NB4 (cell line): ENCODE measurements at regions not wholly inside any gene's neighbourhood (a gene's known extent, or its start where the extent isn't known, plus 50 kb on each side); places are given as distances from the start of the nearest gene placed in this dataset.

Experiments
- DNase-seq: peaks from one replicate; pipeline ENCODE4 v3.0.0; 2010; ENCODE audit warnings: low read depth
- H3K4me3 ChIP-seq: one replicate; pipeline ENCODE4 v1.5.1; 2011; ENCODE audit warnings: mild to moderate bottlenecking, low read depth, low read length, moderate library complexity
- CTCF ChIP-seq: IDR thresholded peaks from one replicate; pipeline ENCODE4 v1.5.1; 2012; ENCODE audit warnings: low read depth, low read length
- MAX ChIP-seq: IDR thresholded peaks from 2 replicates; pipeline ENCODE4 v1.6.1; 2011; ENCODE audit warnings: low read depth, low read length
- MYC ChIP-seq: IDR thresholded peaks from 2 replicates; pipeline ENCODE4 v1.6.1; 2011; ENCODE audit warnings: low read depth, low read length
- POLR2A ChIP-seq: IDR thresholded peaks from 2 replicates; pipeline ENCODE4 v1.6.1; 2011; ENCODE audit warnings: mild to moderate bottlenecking; ENCODE audit not compliant: insufficient read length; ENCODE audit errors: extremely low read depth

- TF ChIP-seq CTCF = no peak
- no peak for DNase-seq
- no peak overlapping the region for H3K4me3 ChIP-seq
These were observed 164.5 kb upstream of the TPM1 start for GRCh38 chr15:62878070-62878469.

- H3K4me3 ChIP-seq = no peak overlapping the region
- DNase-seq = no peak
- TF ChIP-seq CTCF = no peak
These were observed 162.8 kb upstream of the TPM1 start for GRCh38 chr15:62879770-62880169.

GRCh38 chr15:62880278-62880677 is 162.3 kb upstream of the TPM1 start:
- TF ChIP-seq CTCF (no peak), POLR2A (no peak), MYC (no peak), MAX (no peak)
- no peak overlapping the region for H3K4me3 ChIP-seq
- DNase-seq = no peak

- H3K4me3 ChIP-seq = no peak overlapping the region
- TF ChIP-seq POLR2A = no peak
- TF ChIP-seq MYC = no peak
- no peak for TF ChIP-seq CTCF
- no peak for TF ChIP-seq MAX
- no peak for DNase-seq
These were observed 161.5 kb upstream of the TPM1 start for GRCh38 chr15:62881056-62881455.

GRCh38 chr15:62883938-62884479 is 158.5 kb upstream of the TPM1 start:
- TF ChIP-seq CTCF (no peak), MAX (no peak), POLR2A (no peak), MYC (no peak)
- H3K4me3 ChIP-seq = no peak overlapping the region
- DNase-seq = no peak

GRCh38 chr15:62886431-62887071 is 156.0 kb upstream of the TPM1 start:
- no peak for DNase-seq
- no peak overlapping the region for H3K4me3 ChIP-seq

More at GRCh38 chr15:62886431-62887071, 156.0 kb upstream of the TPM1 start:
- no peak for TF ChIP-seq CTCF
- no peak for TF ChIP-seq MAX
- no peak for TF ChIP-seq MYC
- no peak for TF ChIP-seq POLR2A
